Suppressor macrophage treated with lipopolysaccharide for 4 hours (primary cell): ENCODE measurements at regions not wholly inside any gene's neighbourhood (a gene's known extent, or its start where the extent isn't known, plus 50 kb on each side); places are given as distances from the start of the nearest gene placed in this dataset.

ENCODE experiments used
- DNase-seq: peaks from one replicate; pipeline ENCODE4 v3.0.0-alpha.2; 2020

DNA sequence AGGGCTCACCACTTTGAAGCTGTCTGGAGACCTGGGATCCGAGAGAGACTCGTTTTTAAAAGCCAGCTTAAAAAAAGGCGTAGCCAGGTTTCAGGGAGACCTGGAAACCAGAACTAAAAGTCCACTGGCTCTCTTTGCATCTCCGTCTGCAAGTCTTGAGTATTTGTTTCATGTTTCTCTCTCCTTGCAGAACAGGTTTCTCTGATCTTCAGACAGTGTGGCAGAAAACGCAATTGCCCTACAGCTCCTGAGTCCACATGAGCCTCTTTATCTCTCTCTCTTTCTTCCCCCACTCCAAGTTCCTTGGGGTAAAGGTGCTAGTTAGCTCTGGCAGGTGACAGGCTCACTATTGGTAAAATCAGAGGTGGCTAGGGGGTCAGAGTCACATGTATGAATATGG is 67.0 kb upstream of the AMPD3 start:
- no peak for DNase-seq

DNA sequence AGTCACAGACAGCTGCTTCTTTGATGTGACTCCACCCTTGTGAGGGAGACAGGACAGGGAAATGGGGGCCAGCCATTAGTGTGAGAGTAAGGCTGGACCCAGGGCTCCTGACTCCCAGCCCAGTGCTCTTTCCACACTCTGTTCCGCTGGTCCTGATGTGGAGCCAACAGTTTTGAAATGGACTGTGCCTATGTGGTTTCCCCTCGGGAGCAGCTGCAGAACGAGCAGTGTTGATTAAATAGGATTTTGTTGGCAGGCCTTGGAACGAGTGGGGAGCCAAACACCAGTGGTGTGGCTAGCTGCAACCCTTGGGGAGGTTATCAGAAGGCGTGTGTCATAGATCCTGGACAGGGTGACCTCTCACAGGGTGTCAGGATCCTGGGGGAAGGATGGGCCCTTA is 66.5 kb upstream of the AMPD3 start:
- DNase-seq = no peak

DNA sequence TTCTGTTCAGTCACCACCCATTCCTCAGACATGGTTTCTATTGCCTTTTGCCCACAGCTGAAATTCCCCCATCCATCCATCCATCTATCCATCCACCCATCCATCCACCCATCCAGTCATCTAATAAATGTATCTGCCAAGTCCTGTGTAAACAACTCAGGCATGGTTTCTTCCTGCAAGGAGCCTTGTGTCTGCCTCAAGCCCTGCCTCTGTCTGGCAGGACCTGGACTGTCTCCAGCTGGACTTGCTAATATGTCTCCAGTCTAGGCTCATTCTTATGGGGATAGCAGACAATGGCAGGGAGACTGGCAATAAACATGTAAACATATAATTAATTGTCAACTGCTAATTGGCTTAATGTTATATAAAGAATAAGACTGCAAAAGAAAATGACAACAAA is 64.7 kb upstream of the AMPD3 start:
- DNase-seq = no peak

- DNase-seq = no peak
Observed at GRCh38 chr11:10392095-10393079, 62.7 kb upstream of the AMPD3 start.

GRCh38 chr11:10394229-10395101 is 60.6 kb upstream of the AMPD3 start:
- DNase-seq = peak; percentile 76

DNA sequence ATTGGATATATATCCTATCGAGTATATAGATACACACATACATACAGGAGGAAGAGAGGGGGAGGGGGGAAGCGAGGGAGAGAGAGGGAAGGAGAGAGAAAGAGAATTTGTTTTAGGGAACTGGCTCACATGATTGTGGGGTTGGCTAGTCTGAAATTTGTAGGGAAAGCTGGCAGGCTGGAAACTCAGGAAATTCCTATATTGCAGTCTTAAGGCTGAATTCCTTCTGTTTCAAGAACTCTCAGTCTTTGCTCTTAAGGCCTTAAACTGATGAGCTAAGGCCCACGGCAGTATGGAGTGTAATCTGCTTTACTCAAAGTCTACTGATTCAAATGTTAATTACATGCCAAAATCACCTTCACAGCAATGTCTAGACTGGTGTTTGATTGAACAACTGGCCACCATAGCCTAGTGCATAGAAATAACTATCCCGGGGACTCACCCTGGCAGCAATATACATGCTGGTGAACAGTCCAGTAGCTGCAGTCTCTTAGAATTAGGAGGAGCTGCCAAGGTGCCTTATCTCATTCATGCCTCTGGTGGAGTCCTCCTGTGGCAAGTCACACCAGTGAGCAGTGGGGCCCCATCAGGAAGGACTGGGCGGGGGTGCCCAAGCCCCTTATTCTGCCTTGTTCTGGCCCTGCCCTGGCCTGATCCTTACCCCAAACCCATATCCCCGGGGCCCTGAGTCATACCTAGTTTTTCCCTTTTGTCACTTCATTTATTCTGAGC is 59.7 kb upstream of the AMPD3 start:
- peak; percentile 68 for DNase-seq

- DNase-seq = no peak
Observed at GRCh38 chr11:10396771-10397170, 58.3 kb upstream of the AMPD3 start.

DNA sequence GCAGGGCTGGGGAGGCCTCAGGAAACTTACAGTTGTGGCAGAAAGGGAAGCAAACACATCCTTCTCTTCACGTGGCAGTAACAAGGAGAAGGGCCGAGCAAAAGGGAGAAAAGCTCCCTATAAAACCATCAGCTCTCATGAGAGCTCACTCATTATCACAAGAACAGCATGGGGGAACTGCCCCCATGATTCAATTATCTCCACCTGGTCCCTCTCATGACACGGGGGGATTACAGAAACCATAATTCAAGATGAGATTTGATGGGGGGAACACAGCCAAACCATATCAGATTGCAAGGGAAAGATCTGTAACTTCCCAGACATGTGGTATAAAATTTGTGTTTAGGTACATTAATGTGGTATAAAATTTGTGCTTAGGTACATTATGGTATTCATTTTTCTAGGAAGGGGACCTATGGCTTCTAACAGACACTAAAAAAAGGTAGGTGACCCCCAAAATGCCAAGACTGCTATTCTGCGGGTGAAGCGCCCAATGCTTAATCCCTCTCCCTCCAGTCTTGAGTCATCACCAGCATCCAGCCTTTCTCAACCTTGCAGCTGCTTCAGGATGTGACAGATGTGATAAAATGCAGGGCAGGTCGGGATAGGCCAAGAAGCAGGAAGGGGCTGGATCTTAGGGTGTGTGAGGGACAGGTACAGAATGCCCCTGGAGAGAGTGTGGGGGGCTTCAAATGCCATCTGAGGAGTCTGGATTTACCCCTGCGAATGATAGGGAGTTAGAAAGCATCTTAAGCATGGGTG is 57.7 kb upstream of the AMPD3 start:
- no peak for DNase-seq

DNA sequence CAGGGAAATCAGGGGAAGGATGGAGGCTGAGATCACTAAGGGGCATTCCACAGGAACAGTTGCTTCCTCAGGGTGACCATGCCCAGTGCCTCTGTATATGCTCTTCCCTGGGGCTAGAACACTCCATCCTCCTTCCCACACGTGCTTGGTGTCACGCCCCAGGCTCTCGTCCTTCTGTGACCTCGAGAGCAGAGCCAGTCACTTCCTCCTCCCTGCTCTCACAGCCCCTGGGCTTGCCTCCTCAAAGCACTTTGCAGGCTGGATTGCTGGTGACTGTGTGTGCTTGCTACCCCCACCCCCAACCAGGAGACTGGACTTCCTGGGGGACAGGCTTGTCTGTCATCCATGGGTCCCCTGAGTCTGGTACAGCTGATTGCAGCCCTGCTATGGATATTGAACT is 56.5 kb upstream of the AMPD3 start:
- DNase-seq = peak; percentile 93

GRCh38 chr11:10400856-10401255 is 54.2 kb upstream of the AMPD3 start:
- peak; percentile 45 for DNase-seq

- DNase-seq = no peak
Observed at GRCh38 chr11:10401256-10401655, 53.8 kb upstream of the AMPD3 start.

DNA sequence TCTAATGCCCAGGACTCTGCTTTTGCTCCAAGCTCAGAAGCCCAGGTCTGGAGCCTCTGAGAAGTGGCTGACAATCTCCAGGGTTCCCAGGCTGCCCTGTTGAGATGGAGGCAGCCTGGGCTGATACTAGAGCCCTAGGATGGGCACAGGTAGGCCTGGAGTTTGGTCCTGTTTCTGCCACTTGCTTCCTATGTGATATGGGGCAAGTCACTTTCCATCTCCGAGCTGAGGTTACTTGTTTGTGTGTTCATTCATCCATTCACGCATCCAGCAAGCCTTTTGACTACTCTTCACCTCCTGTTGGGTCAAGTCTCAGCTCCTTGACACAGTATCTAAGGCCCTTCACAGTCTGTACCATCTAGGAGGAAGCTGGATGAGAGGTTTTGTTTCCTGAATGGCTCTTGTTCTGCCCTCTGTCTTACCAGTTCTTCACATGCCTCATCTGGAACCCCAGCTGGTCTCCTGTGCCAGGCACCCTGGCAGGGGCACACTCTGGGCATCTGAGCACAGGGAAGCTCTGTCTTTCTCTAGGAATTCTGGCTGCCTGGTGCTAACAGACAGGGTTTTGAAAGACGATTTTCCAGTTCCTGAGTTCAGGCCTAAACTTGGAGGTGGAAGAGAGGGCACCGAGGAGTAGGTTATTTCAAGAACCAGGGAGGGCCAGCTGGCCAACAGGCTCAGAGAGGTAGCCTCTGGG is 53.2 kb upstream of the AMPD3 start:
- DNase-seq = no peak
